Left ventricle myocardium superior (tissue), 1 donor: ENCODE measurements at regions not wholly inside any gene's neighbourhood (a gene's known extent, or its start where the extent isn't known, plus 50 kb on each side); places are given as distances from the start of the nearest gene placed in this dataset.
A peak's percentile ranks its signal among the peaks of the same experiment; 100 is the strongest.
"Not testable (repeated sequence)": the region's sequence is repeated elsewhere in the genome, so short reads cannot be mapped to it uniquely, and the experiment has no call there.

Experiments
- ATAC-seq: fragments of 200-7000 bp; cut with Tn5 transposase; one replicate; pipeline ENCODE4 v1.9.1; 2020; ENCODE audit warnings: mild to moderate bottlenecking, moderate library complexity
- DNase-seq: peaks from one replicate; pipeline ENCODE4 v3.0.0-alpha.2; 2020
- intact Hi-C: fragments of 100-400 bp; cut with micrococcal nuclease; formaldehyde crosslinking; loops from one replicate; pipeline ENCODE4 v1.11.0; 2022
- donor health status: DM: no; HTN: yes; CAD: no; lungs with severe emphysema.

GRCh38 chr6:30832864-30833263 lies 51.5 kb upstream of the DDR1 start:
- intact Hi-C loops, result no loop called here
- DNase-seq, result no peak

GRCh38 chr6:30830438-30830837 lies 53.9 kb upstream of the DDR1 start:
- intact Hi-C loops, result no loop called here
- DNase-seq (no peak), ATAC-seq (no peak)

More at GRCh38 chr6:30832864-30833263, 51.5 kb upstream of the DDR1 start:
- ATAC-seq, result no peak

- ATAC-seq, result no peak
- no peak for DNase-seq
- intact Hi-C loops, result loop anchor here (10.0 kb wide), 2 partner anchors 85 to 345 kb away; partner anchors contain the start of genes FLOT1, HLA-E and IER3
These were observed 54.6 kb upstream of the DDR1 start for GRCh38 chr6:30829639-30830255.

GRCh38 chr6:30829033-30829432 lies 55.3 kb upstream of the DDR1 start:
- intact Hi-C loops, result loop anchor here (10.0 kb wide), 2 partner anchors 84 to 344 kb away; partner anchors contain the start of genes FLOT1, HLA-E and IER3
- ATAC-seq (peak; percentile 3), DNase-seq (no peak)

GRCh38 chr6:30828027-30828962 lies 56.0 kb upstream of the DDR1 start:
- intact Hi-C loops, result loop anchor here (10.0 kb wide), 2 partner anchors 83 to 343 kb away; partner anchors contain the start of genes FLOT1, HLA-E and IER3
- DNase-seq (peak; percentile 89), ATAC-seq (peak; percentile 94)

GRCh38 chr6:30826961-30827342 lies 57.4 kb upstream of the DDR1 start:
- peak; percentile 7 for ATAC-seq
- intact Hi-C loops, result loop anchor here (10.0 kb wide), 2 partner anchors 82 to 342 kb away; partner anchors contain the start of genes FLOT1, HLA-E and IER3
- DNase-seq, result no peak

- intact Hi-C loops, result loop anchor here (10.0 kb wide), 2 partner anchors 80 to 340 kb away; partner anchors contain the start of genes FLOT1, HLA-E and IER3
- ATAC-seq, result no peak
- no peak for DNase-seq
These were observed 59.6 kb upstream of the DDR1 start for GRCh38 chr6:30824698-30825097.

- intact Hi-C loops, result loop anchor here (10.0 kb wide), 2 partner anchors 79 to 339 kb away; partner anchors contain the start of genes FLOT1, HLA-E and IER3
- DNase-seq, result no peak
- no peak for ATAC-seq
These were observed 60.8 kb upstream of the DDR1 start for GRCh38 chr6:30823534-30823865.

GRCh38 chr6:30821862-30822784 lies 62.2 kb upstream of the DDR1 start:
- intact Hi-C loops, result loop anchor here (10.0 kb wide), 2 partner anchors 77 to 337 kb away; partner anchors contain the start of genes FLOT1, HLA-E and IER3
- ATAC-seq, result peak; percentile 21
- no peak for DNase-seq

- DNase-seq (peak; percentile 49), ATAC-seq (peak; percentile 84)
- intact Hi-C loops, result loop anchor here (10.0 kb wide), 2 partner anchors 75 to 335 kb away; partner anchors contain the start of genes FLOT1, HLA-E and IER3
These were observed 64.1 kb upstream of the DDR1 start for GRCh38 chr6:30820193-30820592.

- ATAC-seq (no peak), DNase-seq (no peak)
- intact Hi-C loops, result no loop called here
These were observed 64.9 kb upstream of the DDR1 start for GRCh38 chr6:30819297-30819917.

GRCh38 chr6:30818391-30818841 lies 65.9 kb upstream of the DDR1 start:
- intact Hi-C loops, result no loop called here
- DNase-seq, result no peak
- ATAC-seq, result no peak

GRCh38 chr6:30816791-30817739 lies 67.3 kb upstream of the DDR1 start:
- intact Hi-C loops, result no loop called here
- ATAC-seq, result no peak
- DNase-seq, result no peak

- DNase-seq, ATAC-seq, intact Hi-C loops: not testable (repeated sequence)
These were observed 68.0 kb upstream of the DDR1 start for GRCh38 chr6:30816296-30816695.

- intact Hi-C loops, ATAC-seq: not testable (repeated sequence)
These were observed 69.1 kb upstream of the DDR1 start for GRCh38 chr6:30815041-30815742.

More at GRCh38 chr6:30815041-30815742, 69.1 kb upstream of the DDR1 start:
- not testable (repeated sequence) for DNase-seq
